ENCODE measurements at regions not wholly inside any gene's neighbourhood (a gene's known extent, or its start where the extent isn't known, plus 50 kb on each side); places are given as distances from the start of the nearest gene placed in this dataset.

DNA sequence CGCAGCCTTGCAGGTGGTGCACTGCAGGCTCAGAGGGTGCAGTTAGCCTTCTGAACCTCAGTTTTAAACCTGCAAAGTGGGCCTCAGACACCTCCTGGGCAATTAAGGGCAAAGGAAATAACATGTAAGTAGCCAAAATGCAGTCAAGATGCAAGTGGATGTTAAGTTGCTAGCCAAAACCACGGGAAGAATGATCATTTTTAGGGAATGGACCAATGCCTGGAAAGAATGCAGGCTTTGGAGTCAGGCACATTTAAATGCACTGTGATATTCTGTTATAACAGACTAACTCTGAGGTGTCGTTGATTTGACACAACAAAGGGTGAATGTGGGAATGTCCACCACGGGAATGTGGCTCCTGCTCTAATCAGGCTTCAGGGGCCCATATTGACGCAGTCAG lies 57.9 kb upstream of the PTGFRN start:
- DNase-seq, result no peak

DNA sequence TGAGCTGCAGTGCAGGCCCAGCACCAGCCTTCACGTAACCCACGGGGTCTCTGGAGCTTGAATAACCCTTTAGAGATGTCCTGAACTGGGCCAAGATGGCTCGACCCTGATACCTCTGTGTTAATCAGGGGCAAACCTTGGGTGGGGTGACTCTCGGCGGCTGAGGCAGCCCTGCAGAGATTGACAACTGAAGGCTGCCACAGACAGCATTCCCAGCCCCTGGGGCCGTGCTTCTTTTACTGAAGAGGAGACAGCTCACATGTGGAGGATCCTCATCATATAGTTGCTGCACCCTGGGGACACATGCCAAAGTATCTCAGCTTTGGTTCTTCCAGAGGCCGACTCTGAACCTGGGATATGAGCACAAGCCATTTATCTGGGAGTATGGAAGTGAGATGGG lies 57.3 kb upstream of the PTGFRN start:
- DNase-seq, result no peak

- no peak for DNase-seq
These were observed 56.8 kb upstream of the PTGFRN start for GRCh38 chr1:116852910-116853309.

GRCh38 chr1:116853680-116854402 lies 55.9 kb upstream of the PTGFRN start:
- DNase-seq, result peak; percentile 94

GRCh38 chr1:116854403-116854690 lies 55.4 kb upstream of the PTGFRN start:
- DNase-seq, result no peak

GRCh38 chr1:116854716-116855115 lies 55.0 kb upstream of the PTGFRN start:
- DNase-seq, result no peak

DNA sequence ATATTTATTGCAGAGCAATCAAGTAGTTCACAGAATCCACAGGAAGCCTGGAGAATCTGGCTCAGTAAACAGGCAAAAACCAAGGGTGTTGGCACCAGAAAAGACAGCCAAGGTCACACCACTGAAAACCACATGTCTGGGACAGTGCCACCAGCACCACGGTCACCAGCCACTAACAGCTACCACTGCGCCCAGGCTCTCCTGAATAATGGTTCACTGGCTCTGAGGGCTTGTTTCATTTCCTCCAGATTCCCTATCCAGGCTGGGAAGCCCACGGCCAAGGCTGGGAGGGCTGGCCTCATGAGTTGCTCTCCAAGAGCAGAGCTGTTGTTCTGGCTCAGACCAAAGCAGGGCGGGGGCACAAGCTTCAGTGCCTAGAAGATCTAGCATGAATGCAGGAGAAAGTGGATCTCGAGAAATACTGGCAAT lies 54.5 kb upstream of the PTGFRN start:
- no peak for DNase-seq

- DNase-seq, result peak; percentile 71
These were observed 53.9 kb upstream of the PTGFRN start for GRCh38 chr1:116855773-116856201.

- no peak for DNase-seq
These were observed 53.4 kb upstream of the PTGFRN start for GRCh38 chr1:116856312-116856711.

DNA sequence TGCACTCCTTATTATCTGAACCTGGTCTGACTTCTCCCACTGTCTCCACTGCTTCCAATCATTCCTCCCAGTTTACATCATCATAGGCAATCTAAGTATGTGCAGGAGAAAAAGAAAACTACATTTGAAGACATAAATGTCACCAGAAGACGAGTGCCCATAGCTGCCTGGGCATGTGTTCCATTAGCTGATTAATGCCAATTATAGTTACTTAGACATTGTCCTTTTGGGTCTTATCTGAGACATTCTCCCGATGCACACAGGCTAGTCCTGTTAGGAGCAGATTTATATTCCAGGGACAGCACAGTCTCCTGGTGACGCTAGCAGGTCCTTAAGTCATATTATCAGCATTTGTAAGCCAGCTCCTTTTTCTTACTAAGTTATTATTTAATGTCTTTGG lies 52.6 kb upstream of the PTGFRN start:
- DNase-seq, result no peak
